Ovary (tissue), 7 donors: ENCODE measurements at regions not wholly inside any gene's neighbourhood (a gene's known extent, or its start where the extent isn't known, plus 50 kb on each side); places are given as distances from the start of the nearest gene placed in this dataset.

ENCODE experiments used
- DNase-seq, 5 donors: peaks; one replicate each; pipeline ENCODE4 v3.0.0-alpha.2; 2019 to 2020
- H3K27ac ChIP-seq, 2 donors: fragments of 200-600 bp; one replicate each; pipeline versions ENCODE4 v1.5.1 to v1.8.0; 2019 to 2022
- H3K27me3 ChIP-seq: fragments of 200-600 bp; one replicate; pipeline ENCODE4 v1.8.0; 2022
- H3K36me3 ChIP-seq: fragments of 200-600 bp; sonication (generic); one replicate; pipeline ENCODE4 v1.5.1; 2019
- H3K4me1 ChIP-seq: one replicate; pipeline ENCODE4 v1.8.1; 2013; ENCODE audit warnings: mild to moderate bottlenecking, moderate library complexity; ENCODE audit not compliant: insufficient read depth
- H3K4me3 ChIP-seq: fragments of 200-600 bp; sonication (generic); one replicate; pipeline ENCODE4 v1.5.1; 2017
- H3K9me3 ChIP-seq, 2 donors: fragments of 200-600 bp in 1 of 2; sonication (generic) in 1 of 2; one replicate each; pipeline versions ENCODE4 v1.5.1 to v1.8.1; 2013 to 2019; ENCODE audit warnings: mild to moderate bottlenecking in 1 of 2, moderate library complexity in 1 of 2
- CTCF ChIP-seq, 3 donors: fragments of 450-650 bp in 2 of 3; fragments of 200-600 bp in 1 of 3; IDR thresholded peaks; one replicate each; pipeline versions ENCODE4 v1.5.1 to v1.8.0; 2016 to 2022; ENCODE audit warnings: antibody characterized with exemption in 3 of 3, mild to moderate bottlenecking in 1 of 3
- EP300 ChIP-seq: sonication (generic); formaldehyde crosslinking; IDR thresholded peaks from one replicate; pipeline ENCODE4 v1.6.1; 2017; ENCODE audit warnings: antibody characterized with exemption
- POLR2A ChIP-seq: fragments of 450-650 bp; IDR thresholded peaks from one replicate; pipeline ENCODE4 v1.6.1; 2017; ENCODE audit warnings: antibody characterized with exemption, mild to moderate bottlenecking, moderate library complexity
- WGBS, 3 donors: extraction: QIAGEN DNeasy Blood & Tissue Kit in 1 of 3; methylation state at CpG; one replicate each; pipeline versions ENCODE4 v1.1.5 to v1.1.7; 2013 to 2017; 5-methylcytosine and 5-hydroxymethylcytosine counted together
- intact Hi-C, 4 donors: fragments of 100-400 bp; cut with DNase I; formaldehyde crosslinking; loops; one replicate each; pipeline versions ENCODE4 v1.11.0 to v1.15.1; 2022 to 2023
- donor health status: DM: no; HTN: no; CAD: no; lungs with moderate emphysema.
- donor health status: DM: no; HTN: no; CAD: no.
- donor health status: Bipolar disorder and iron deficiency.
- donor health status: DM: no; HTN: no; CAD: no.
- donor health status: DM: yes; HTN: yes; CAD: no.

GRCh38 chr4:28744066-28744465 lies 1883.4 kb downstream of the STIM2 start:
- H3K4me1 ChIP-seq, result no peaks in the 10 kb centered on the region
- intact Hi-C loops, result no loop called here
- no peaks in the 10 kb centered on the region for H3K9me3 ChIP-seq
- H3K4me3 ChIP-seq, result no peak overlapping the region
- H3K27me3 ChIP-seq, result no peaks in the 10 kb centered on the region
- no peak for DNase-seq
- 54 to 67% (median 54%) methylated on average over 4 of the region's 4 CpGs for whole genome bisulfite sequencing, 3 donors
- no peaks in the 10 kb centered on the region for H3K36me3 ChIP-seq
- no peak for TF ChIP-seq EP300
- no peak for TF ChIP-seq POLR2A
- TF ChIP-seq CTCF (IDR thresholded peaks at IDR 0.05), result no peak
- no peak overlapping the region for H3K27ac ChIP-seq

- 74 to 77% (median 76%) methylated on average over 3 of the region's 3 CpGs for WGBS, 3 donors
- H3K27ac ChIP-seq, result no peak overlapping the region
- H3K4me3 ChIP-seq, result no peak overlapping the region
- intact Hi-C loops, result no loop called here
- no peaks in the 10 kb centered on the region for H3K36me3 ChIP-seq
- H3K27me3 ChIP-seq, result no peaks in the 10 kb centered on the region
- TF ChIP-seq CTCF (IDR thresholded peaks at IDR 0.05) (no peak), EP300 (no peak), POLR2A (no peak)
- no peaks in the 10 kb centered on the region for H3K4me1 ChIP-seq
- H3K9me3 ChIP-seq, result no peaks in the 10 kb centered on the region
- no peak for DNase-seq
Observed at GRCh38 chr4:28754376-28754775, 1893.7 kb downstream of the STIM2 start.

- no peaks in the 10 kb centered on the region for H3K4me1 ChIP-seq
- no peaks in the 10 kb centered on the region for H3K36me3 ChIP-seq
- intact Hi-C loops, result no loop called here
- no peaks in the 10 kb centered on the region for H3K27me3 ChIP-seq
- WGBS, 3 donors, result 85 to 95% (median 91%) methylated on average over 2 of the region's 2 CpGs
- no peak overlapping the region for H3K4me3 ChIP-seq
- DNase-seq, result no peak
- H3K27ac ChIP-seq, result no peak overlapping the region
- TF ChIP-seq EP300 (no peak), POLR2A (no peak), CTCF (IDR thresholded peaks at IDR 0.05) (no peak)
- no peaks in the 10 kb centered on the region for H3K9me3 ChIP-seq
Observed at GRCh38 chr4:28755081-28755480, 1894.4 kb downstream of the STIM2 start.

- Histone ChIP-seq H3K27ac (no peak overlapping the region), H3K4me1 (no peaks in the 10 kb centered on the region), H3K36me3 (no peaks in the 10 kb centered on the region), H3K27me3 (no peaks in the 10 kb centered on the region), H3K4me3 (no peak overlapping the region), H3K9me3 (no peaks in the 10 kb centered on the region)
- DNase-seq, result no peak
- TF ChIP-seq CTCF (IDR thresholded peaks at IDR 0.05) (no peak), POLR2A (no peak), EP300 (no peak)
- intact Hi-C loops, result no loop called here
Observed at GRCh38 chr4:28759064-28759463, 1898.4 kb downstream of the STIM2 start.

GRCh38 chr4:28760003-28760402 lies 1899.4 kb downstream of the STIM2 start:
- Histone ChIP-seq H3K4me1 (no peaks in the 10 kb centered on the region), H3K27me3 (no peaks in the 10 kb centered on the region), H3K4me3 (no peak overlapping the region), H3K9me3 (no peaks in the 10 kb centered on the region), H3K27ac (no peak overlapping the region), H3K36me3 (no peaks in the 10 kb centered on the region)
- WGBS, 3 donors, result 89 to 96% (median 94%) methylated on average over 6 of the region's 6 CpGs
- intact Hi-C loops, result no loop called here
- TF ChIP-seq EP300 (no peak), POLR2A (no peak), CTCF (IDR thresholded peaks at IDR 0.05) (no peak)
- no peak for DNase-seq
